ENCODE measurements at regions not wholly inside any gene's neighbourhood (a gene's known extent, or its start where the extent isn't known, plus 50 kb on each side); places are given as distances from the start of the nearest gene placed in this dataset.

DNA sequence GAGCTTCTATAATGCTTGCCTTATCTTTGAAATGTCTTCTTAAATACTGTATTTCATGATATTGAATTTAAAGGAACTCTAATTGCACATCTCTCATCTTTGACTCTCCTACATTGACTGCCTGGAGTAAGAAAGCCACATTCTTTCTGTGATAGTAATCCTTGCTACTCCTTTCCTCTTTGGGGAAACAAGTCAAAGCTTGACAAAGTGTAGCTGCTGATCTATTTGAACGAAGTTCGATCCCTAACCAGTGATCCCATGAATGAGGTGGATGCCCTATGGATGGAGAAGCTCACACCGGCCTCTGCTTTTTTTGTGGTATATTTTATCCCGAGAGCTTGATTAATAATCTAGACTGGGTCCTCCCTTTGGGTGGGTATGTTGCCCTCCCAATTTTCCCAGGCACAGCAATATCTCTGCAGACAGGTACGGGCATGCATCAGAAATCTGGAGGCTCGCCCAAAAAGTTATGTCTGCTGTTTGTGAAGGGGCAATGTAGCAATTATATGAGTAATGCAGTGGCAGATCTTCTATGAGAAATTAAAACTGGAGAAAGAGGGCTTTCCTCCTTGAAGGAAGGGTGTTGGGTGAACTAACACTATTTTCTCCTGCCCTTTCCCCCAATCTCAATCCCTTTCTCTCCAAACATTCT, 163.0 kb upstream of the FRMD6 start:
- TF ChIP-seq CTCF (IDR thresholded peaks at IDR 0.05) (no peak), POLR2A (IDR thresholded peaks at IDR 0.05) (no peak), EP300 (IDR thresholded peaks at IDR 0.05) (no peak)
